Pulmonary artery endothelial cell (primary cell): ENCODE measurements at regions not wholly inside any gene's neighbourhood (a gene's known extent, or its start where the extent isn't known, plus 50 kb on each side); places are given as distances from the start of the nearest gene placed in this dataset.

Source experiments
- DNase-seq: peaks from one replicate; pipeline ENCODE4 v3.0.0-alpha.2; 2011; ENCODE audit warnings: low read depth, low spot score

- DNase-seq, result no peak
Measured at GRCh38 chr7:67550801-67551436, 554.3 kb downstream of the TYW1 start.

DNA sequence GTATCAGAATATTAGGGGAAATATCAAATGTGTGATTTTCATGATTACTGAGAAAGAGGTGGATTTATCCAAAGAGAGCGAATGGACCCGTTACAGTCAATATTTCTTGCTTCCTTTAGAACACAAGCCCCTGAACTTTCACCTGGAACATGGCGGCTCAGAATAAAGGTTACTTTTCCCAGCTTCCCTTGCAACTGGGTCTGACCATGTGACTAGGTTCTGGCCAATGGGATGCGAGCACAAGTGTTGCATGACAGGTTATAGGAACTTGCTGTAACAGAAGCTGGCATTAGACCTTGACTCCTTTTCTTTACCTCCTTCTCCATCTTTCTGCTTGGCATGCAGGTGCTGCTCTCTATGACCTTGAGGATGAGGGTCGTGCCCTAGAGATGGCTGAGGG, 556.1 kb downstream of the TYW1 start:
- no peak for DNase-seq

- no peak for DNase-seq
Measured at GRCh38 chr7:67553378-67553777, 556.7 kb downstream of the TYW1 start.

- no peak for DNase-seq
Measured at GRCh38 chr7:67554986-67555385, 558.4 kb downstream of the TYW1 start.

- no peak for DNase-seq
Measured at GRCh38 chr7:67564959-67565358, 568.3 kb downstream of the TYW1 start.

- no peak for DNase-seq
Measured at GRCh38 chr7:67566101-67566500, 569.5 kb downstream of the TYW1 start.

GRCh38 chr7:67571026-67571545, 574.5 kb downstream of the TYW1 start:
- no peak for DNase-seq

DNA sequence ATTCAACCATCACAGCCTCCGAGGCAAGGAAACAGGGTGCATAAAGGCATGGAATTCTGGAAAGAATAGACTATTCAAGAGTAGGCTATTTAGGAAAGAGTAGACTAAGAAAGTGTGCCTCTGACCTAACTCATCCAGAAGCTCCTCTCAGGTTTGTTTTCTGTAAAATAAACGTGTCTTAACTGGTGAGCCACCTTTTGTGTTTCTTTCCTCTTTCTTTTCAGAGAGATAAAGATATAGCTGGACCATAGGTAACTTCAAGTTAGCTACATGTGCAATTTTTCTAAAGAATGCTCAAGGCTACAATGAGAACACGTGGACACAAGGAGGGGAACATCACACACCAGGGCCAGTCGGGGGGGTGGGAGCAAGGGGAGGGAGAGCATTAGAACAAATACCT, 577.0 kb downstream of the TYW1 start:
- DNase-seq, result no peak

- DNase-seq, result no peak
Measured at GRCh38 chr7:67588631-67589030, 592.0 kb downstream of the TYW1 start.

DNA sequence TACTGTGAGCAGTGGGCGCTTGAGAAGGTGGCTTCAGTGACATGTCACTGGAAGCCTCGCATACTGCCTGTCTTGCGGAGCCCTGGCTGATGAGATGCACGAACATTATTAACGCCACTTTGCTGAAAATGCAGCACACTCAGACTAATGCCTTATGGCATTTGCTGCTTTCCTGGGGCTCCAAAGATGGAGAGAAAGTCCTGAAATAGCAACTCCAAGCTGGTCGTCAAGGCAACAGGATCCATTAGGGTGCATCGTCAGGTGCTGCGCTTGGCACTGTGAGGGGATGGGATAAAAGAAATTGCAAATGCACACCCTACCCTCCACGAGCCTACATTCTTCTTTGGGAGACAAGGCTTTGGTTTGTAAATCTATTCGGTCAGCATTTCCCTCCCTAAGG, 592.5 kb downstream of the TYW1 start:
- DNase-seq, result no peak

- no peak for DNase-seq
Measured at GRCh38 chr7:67590649-67591048, 594.0 kb downstream of the TYW1 start.

DNA sequence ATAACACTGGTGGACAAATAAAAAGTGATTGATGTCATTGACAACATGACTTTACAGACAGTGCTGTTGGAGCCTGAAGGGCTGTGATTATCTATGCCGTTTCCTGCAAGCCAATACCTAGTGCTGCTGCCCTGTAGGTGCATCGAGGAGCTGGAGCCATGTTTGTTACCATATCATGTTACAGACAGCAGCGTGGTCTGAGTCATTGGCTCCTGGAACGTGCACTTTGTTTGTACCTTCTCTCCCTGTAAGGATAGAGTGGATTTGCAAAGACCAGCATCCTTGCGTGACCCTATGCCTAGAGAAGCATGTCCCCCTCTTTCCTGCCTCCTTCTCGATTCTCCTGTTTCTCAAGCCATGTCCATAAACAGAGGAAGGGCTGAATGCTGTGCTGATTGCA, 597.2 kb downstream of the TYW1 start:
- no peak for DNase-seq

GRCh38 chr7:67595431-67596180, 599.0 kb downstream of the TYW1 start:
- no peak for DNase-seq

GRCh38 chr7:67597161-67597560, 600.5 kb downstream of the TYW1 start:
- DNase-seq, result no peak

- no peak for DNase-seq
Measured at GRCh38 chr7:67598469-67598868, 601.8 kb downstream of the TYW1 start.

- no peak for DNase-seq
Measured at GRCh38 chr7:67599331-67600062, 602.9 kb downstream of the TYW1 start.

- DNase-seq, result no peak
Measured at GRCh38 chr7:67602246-67602887, 605.7 kb downstream of the TYW1 start.

GRCh38 chr7:67604461-67605386, 608.1 kb downstream of the TYW1 start:
- no peak for DNase-seq

- no peak for DNase-seq
Measured at GRCh38 chr7:67608806-67609205, 612.2 kb downstream of the TYW1 start.

DNA sequence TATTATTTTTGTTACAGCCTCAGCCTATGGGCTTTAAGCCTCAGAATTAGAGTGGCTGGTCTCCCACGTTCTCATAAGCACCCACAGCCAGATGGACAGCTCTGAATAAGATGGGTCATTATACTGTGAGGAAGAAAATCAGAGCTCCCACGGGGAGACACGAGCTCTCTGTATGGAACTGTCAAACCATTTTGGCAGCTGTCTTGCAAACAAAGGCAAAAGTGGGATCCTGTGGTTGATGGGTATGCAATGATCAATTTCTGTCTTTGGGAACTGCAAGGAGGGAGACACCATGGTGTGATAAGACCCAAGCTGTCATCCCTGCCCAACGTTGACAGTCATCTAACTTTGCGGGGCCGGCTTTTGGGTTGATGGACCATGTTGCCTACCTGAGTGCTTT, 614.3 kb downstream of the TYW1 start:
- DNase-seq, result no peak

DNA sequence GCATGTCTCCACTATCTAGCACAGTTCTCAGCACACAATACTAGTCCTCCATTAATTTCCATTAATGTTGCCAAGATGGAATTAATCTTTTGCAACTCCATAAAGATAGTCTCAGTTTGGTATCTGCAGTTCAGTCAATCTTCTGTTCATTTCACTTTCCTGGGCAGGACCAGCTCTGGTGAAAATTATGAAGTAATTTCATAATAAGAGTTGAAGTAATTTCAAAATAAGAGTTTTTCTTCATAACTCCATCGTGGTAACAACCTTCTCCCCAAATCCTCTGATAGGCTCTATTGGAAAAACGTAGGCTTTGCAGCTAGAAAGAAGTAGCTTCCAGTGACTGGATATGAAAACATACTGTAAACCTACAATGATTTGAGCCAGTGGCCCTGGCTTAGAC, 618.2 kb downstream of the TYW1 start:
- DNase-seq, result no peak
